DLD1 (cell line): ENCODE measurements at regions not wholly inside any gene's neighbourhood (a gene's known extent, or its start where the extent isn't known, plus 50 kb on each side); places are given as distances from the start of the nearest gene placed in this dataset.
"Not testable (repeated sequence)": the region's sequence is repeated elsewhere in the genome, so short reads cannot be mapped to it uniquely, and the experiment has no call there.

Source experiments
- in situ Hi-C: cut with HindIII; loops from 2 replicates; pipeline ENCODE4 v1.10.0; 2017; ENCODE audit warnings: low sequenced_read_pairs

DNA sequence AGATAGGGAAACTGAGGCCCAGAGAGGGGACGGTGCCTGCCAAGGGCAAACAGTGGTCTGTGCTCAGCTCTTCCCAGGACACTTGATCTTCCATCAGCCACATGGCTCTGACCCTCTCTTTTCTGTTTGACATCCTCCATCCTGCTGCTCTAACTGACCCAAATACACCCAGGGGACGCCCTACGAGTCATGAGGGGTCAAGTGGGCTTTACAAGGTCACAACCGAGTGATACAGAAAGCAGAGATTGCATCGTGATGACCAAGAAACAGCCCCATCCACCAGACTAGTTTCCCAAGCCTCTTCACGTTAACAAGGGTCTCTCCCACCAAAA, 131.2 kb upstream of the UNC5B start:
- in situ Hi-C loops, result no loop called here

DNA sequence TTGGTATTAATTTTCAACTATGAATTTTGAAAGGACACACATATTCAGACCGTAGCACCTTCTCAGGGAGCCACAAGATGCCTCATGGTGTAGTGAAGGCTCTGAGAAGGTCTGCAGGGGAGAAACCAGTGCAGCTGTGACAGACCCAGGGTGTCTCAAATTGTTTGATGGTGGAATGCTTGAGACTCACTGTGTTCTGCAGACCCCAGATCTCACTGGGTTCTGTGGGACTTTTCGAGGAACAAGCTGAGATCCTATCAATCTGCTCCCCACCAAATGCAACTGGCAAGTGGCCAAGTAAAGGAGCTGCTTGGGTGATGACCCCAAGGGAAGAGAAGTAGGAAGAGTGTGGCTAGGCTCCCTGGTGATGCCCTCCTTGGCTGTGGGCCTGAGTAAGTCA, 130.5 kb upstream of the UNC5B start:
- in situ Hi-C loops, result no loop called here

DNA sequence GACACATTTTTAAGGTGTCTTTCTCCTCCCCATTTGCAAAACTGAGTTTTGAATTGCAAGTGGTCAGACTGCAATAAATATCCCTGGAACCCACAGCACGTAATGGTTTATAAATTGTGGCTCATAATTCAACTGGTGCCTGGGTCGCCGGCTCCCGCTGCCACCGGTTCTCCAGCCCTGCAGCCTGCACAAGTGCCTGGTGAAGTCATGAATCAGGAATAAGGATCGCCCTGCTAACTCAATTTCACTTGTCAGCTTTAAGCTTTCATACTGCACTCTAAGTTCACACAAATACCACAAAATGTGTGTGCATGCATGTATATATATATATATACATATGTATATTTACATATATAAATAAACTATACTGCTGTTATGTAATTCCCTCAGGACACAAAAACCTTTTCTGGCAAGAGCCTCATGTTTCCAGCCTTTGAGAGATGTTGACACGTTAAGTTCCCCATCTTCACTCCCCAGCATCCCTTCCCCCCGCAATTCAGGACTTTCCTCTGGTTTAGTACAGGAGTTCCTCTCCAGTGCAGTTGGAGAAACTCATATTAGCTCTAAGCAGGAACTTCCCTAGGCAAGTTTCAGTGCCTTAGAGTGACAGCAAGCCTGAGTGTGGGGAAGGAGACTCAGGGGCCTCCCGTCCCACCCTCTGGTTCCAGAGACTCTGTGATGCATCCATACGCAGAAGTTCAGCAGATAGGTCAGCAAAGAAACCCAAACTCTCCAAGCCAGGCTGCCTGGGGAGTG, 129.2 kb upstream of the UNC5B start:
- in situ Hi-C loops, result no loop called here

DNA sequence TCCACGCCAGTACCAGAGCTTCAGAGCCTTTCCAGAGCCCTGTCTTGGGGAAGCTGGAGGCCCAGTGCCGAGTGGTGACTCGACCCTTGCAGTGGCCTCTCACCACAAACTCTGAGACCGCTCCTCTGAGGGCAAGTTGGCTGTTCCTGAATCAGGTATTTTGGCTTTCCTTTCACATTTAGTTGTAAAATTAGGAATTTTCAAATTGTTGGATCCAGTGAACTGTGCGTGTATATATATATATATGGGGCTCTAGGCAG, 128.7 kb upstream of the UNC5B start:
- in situ Hi-C loops, result no loop called here

DNA sequence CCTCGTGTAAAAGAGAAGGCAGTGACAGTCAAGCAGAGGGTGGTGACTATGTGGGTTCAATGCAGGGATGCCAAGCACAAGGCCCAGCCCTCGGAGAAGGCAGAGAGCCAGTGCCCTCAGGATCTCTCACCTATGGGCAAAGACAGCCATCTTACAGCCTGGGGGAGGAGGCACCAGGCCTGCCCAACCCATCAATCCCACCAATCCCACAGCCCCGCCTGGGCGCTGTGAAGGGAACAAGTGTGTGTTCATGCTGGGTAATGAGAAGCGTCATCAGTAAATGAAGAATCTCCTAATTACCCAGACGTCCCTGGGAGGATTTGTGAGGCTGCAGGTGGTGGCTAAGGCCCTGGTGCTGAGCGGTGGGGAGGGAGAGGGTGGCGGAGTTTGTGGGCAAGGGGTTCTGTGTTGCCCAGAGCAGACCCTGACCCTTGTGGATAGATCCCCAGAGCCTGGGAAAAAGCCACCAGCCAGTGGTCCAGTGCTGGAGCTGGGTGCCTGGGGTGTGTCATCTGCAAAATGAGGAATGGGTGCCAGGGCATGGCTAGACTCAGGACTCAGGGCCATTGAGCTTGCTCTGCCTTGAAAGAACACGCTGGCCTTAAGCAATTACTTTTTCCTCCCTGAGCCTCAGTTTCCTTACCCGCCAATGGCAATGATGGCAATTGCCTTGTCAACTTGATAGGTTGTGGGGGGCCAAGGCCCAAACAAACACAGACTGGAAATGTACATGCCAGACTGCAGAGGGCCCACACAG, 128.1 kb upstream of the UNC5B start:
- in situ Hi-C loops, result no loop called here

DNA sequence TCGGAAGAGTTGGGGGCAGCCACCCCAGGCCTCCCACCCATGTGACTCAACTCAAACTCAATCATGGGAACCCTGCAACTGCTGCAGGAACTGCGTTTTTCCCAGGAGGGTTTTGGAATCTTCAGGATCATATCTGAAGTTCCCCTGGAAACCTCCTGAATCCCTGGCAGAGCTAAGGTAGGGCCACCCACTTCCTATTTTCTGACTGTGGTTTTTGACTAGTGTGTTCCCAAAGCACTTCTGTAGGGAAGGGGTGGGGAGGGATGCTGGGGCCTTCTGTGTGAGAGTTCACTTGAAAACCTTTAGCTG, 127.6 kb upstream of the UNC5B start:
- in situ Hi-C loops, result no loop called here

DNA sequence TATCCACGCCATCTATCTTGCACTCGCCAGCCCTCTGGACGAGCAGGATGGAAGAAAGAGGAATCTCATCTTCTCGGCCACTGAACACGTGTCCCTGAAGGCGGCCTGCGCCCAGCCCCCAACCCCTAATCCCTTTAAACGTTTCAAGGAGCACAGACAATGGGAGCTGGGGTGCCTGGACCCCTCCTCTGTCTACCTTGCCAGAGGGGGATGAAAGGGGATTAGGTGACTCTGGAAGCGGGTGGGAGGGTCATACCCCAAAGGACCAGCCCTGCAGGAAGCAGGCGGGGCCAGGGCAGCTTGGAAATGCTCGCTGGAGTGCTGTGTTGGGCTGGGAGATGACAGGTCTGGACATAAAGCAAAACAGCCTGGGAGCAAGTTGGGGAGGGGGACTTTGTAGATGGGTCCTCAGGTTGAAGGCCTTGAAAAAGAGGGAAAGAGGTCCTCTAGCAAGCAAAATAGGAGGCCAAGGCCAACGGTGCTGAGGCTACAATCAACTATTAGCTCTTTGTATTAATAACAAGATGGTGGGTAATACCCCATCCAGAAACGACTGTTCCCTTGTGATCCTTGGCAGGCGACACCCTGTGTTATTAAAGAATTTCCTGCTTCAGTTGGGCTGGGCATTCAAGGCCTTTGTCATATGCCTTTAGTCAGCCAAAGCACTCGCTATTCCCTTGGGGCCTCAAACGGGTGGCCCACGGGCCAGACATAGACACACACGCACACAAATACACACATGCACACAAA, 126.5 kb upstream of the UNC5B start:
- in situ Hi-C loops, result no loop called here

DNA sequence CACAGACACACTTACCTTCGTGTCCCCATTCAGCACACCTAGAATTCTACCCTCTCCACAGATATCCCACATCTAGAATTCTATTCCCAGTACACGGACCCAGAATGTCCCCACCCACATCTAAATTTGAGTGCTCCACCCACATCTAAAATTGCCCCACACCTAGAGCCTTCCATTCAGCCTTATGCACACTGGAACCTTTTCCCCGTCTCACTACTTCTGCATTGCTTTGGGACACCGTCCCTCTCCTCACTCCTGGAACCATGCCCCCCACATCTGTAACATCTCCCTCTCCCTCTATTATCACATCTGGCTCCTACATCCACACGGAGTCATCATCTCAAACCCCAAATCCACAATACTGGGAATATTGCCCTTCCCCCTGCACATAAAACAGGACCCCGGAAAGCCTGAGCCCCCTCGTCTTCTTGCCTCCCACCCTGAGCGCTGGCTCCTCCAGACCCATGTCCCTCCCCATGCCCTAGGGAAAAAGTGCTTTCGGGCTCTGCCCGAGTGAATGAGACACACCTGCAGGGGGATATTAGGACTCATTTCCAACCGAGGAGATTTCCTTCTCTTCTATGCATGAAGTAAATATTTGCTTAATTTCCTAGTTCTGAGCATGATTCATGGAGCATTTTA, 125.8 kb upstream of the UNC5B start:
- in situ Hi-C loops, result no loop called here

DNA sequence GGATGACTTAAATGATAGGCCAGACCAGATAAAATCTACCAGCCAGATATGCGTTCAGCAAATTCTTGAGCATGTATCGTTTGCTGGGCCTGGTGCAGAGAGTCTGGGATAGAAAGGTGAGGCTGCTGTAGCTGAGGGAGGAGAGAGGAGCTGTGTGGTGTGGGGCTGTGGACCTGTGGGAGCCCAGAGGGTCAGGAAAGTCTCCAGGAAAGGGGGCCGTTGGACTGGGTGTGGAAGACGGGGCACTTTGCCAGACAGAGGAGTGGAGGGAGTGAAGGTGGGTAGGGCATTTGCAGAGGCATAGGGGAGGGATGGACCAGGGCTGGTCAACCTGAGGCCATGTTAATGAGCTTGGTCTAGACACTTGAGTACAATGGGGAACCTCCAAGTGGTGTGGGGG, 124.7 kb upstream of the UNC5B start:
- in situ Hi-C loops, result no loop called here

DNA sequence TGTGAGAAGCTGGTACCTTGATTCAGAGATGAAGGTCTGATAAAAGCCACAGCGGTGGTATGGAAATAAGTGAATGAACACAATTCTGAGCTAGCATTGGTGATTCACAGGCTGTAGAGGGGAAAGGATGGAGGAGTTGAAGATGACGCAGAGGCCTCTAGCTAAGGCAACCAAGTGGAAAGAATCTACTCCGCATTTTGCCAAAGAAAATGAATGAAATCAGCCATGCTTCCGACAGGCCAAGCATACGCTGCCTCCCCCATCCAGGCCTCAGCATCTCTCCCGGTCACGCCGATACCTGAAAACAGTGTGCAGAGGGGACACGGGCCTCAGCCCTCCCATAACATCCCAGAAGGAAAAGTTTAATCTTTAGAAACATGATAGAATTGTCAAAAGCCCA, 124.3 kb upstream of the UNC5B start:
- in situ Hi-C loops, result no loop called here

DNA sequence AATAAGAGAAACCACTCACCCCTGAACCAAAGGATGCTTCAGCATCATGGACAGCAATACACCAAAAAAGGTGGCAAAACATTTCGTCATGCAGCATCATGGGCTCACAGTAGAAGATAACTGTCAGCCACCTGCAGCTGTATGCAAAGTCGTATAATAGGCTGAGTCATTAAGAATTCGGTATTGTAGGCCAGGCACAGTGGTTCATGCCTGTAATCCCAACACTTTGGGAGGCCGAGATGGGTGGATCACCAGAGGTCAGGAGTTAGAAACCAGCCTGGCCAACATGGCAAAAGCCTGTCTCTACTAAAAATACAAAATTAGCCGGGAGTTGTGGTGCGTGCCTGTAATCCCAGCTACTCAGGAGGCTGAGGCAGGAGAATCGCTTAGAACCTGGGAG, 123.8 kb upstream of the UNC5B start:
- in situ Hi-C loops, result not testable (repeated sequence)

DNA sequence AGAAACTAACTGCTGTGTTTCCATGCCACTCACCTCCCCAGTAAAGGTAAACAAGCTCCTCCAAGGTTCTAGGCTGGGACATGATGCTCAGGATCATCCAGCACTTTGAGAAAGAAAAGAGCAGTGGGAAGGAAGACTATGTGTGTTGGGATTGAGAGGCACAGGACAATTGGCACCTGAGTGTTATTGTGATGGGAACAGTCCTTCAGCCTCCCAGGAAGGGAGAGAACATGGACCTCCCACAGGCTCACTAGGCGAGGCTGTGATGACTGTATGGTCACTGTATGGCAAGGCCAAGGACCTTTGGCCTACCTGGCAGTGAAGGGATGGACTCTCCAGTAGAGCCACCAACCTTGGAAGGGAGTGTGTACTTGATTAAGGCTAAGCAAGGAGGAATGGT, 123.2 kb upstream of the UNC5B start:
- in situ Hi-C loops, result no loop called here

DNA sequence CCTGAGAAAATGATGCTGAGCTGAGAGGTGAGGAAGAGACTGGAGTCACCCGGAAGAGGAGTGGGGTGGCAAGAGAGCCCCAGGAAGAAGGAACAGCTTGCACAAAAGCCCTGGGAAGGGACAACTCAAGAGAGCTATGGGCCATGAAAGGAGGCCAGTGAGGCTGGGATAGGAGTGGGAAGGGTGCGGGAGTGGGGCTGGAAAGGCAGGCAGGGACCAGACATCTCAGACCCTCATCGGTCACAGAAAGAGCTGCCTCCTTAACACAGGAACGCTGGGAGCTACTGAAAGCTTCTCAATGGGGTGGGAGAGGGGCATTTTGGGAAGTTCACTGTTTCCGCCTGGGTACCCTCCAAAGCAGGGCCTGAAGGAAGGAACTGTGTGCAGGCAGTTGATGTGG, 122.0 kb upstream of the UNC5B start:
- in situ Hi-C loops, result no loop called here

DNA sequence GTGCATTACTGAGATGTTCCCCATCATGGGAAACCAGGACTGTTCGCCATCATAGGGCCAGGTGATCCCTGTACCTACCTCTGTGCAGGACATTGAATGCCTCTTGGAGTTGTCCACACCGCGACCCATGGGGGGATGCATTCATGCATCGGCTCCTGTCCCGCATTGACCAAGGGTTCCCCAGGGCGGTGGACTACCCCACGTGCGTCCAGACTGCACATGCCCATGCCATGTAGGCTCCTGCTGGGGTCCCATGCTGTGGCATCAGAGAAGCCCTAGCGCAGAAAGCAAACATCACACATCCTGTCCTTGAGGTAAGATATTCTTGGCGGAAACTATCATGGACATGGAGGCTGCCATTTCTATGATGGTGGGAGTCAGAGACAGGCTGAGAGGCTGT, 121.6 kb upstream of the UNC5B start:
- in situ Hi-C loops, result no loop called here

DNA sequence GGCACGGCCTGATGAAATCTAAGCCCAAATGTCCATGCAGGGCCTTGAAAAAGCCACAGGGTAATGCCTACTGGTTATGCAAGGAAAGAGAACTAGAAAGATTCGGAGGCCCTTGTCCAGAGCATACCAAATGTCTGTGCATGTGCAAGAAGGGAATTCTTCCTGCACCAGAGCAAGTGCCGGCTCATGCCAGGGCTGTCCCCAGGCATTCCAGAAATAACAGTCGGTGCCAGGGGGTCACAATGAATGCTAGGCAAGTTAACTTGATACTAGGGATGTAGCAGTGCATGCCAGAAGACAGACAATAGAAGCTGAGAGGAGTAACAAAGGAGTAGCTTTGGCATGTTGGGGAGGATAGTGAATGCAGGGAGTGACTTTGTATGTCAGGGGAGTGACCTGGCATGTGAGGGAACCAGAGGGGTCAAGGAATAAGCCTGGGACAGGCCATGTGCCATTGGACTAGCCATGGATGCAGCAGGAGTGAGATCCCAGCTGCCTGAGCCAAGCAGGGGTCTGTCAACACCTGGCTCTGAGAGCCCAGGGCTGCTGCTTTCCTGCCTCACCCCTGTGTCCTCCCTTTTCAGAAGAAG, 119.5 kb upstream of the UNC5B start:
- in situ Hi-C loops, result no loop called here

DNA sequence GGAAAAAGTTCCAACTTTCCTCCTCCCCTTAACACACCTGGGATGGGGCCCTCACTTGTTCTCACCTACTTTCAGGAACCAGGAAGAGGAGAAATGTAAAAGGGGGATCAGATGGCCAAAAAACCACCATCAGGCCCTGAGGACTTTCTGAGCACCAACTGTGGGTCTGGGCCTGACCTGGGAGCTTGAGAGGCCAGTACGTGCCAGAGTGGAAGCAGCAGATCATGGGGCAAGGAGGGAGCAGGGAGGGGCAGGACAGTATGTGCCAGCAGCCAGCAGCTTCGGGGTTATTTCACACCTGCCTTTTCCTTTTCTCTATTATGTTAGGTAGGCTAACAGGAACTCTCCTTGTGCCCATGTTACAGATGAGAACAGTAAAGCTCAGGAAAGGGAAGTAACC, 118.8 kb upstream of the UNC5B start:
- in situ Hi-C loops, result no loop called here

DNA sequence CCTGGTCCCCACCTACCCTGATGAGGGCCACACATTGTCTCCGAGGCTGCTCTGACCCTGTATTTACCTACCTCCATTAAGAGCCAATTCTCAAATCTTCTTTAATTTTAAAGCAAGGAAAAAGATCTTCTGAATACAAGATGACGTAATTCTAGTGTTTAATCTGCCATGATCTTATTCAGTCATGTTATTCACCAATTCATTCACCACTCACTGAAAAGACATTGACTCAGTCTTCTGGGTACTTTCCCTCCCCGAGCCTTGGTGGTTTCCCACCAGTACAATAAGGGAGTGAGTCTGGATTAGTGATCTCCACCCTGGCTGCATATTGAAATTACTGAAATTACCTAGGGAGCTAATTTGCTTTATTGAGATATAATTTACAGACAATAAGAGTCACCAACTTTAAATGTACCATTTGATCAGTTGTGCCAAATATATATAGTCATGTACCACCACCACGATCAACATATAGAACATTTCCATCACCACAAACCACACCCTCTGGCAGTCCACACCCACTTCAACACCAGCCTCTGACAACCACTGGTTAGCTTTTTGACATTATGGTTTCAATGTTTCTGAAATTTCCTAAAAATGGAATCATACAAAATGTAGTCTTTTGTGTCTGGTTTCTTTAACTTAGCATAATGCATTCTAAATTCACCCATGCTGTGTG, 117.5 kb upstream of the UNC5B start:
- in situ Hi-C loops, result no loop called here

DNA sequence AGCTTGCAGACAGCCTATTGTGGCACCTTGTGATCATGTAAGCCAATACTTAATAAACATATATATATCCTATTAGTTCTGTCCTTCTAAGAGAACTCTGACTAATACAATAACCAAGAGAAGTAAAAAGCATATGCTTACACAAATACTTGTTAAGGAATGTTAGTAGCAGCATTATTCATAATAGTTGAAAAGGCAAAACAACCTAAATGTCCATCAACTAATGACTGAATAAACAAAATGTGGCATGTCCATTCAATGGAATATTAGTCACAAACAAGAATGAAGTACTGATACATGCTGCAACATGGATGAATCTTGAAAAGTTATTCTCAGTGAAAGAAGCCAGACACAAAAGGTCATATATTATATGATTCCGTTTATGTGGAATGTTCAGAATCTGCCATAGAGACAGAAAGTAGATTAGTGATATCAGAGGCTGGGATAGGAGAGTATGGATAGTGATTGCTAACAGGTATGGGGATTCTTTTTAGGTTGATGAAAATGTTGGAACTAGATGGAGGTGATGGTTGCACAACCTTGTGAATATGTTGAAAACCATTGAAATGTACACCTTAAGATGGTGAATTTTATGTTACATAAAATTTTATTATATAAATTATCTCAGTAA, 112.5 kb upstream of the UNC5B start:
- in situ Hi-C loops, result no loop called here

DNA sequence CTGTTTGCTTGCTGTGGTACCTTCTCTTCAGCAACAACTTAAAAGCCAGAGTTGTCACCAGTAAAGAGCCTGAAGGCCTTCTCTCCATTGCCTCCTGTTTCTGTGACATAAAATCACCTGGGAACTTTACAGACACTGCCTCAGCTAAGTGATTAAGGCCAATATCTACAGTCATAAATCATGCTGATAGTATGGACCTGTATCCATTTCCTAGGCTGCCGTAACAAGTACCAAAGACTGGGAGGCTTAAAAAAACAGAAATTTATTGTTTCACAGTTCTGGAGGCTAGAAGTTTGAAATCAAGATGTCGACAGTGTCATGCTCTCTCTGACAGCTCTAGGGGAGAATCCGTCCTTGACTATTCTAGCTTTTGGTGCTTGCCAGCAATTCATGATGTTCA, 108.4 kb upstream of the UNC5B start:
- in situ Hi-C loops, result no loop called here

DNA sequence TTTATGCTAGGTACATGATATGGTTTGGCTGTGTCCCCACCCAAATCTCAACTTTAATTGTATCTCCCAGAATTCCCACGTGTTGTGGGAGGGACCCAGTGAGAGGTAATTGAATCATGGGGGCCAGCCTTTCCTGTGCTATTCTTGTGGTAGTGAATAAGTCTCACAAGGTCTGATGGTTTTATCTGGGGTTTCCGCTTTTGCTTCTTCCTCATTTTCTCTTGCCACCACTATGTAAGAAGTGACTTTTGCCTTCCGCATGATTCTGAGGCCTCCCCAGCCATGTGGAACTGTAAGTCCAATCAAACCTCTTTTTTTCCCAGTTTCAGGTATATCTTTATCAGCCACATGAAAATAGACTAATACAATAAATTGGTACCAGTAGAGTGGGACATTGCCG, 106.2 kb upstream of the UNC5B start:
- in situ Hi-C loops, result not testable (repeated sequence)

DNA sequence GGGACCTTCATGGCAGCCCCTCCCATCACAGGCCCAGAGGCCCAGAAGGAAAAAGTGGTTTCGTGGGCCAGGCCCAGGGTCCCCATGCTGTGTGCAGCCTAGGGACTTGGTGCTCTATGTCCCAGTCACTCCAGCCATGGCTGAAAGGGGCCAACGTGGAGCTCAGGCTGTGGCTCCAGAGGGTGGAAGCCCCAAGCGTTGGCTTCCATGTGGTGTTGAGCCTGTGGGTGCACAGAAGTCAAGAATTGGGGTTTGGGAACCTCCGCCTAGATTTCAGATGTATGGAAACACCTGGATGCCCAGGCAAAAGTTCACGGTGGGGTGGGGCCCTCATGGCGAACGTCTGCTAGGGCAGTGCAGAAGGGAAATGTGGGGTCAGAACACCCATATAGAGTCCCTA, 105.3 kb upstream of the UNC5B start:
- in situ Hi-C loops, result not testable (repeated sequence)
